Activated CD8-positive, alpha-beta memory T cell treated with anti-CD3 and anti-CD28 coated beads, Interleukin-2, amount 50 U/mL, for 48 hours (primary cell): ENCODE measurements at regions not wholly inside any gene's neighbourhood (a gene's known extent, or its start where the extent isn't known, plus 50 kb on each side); places are given as distances from the start of the nearest gene placed in this dataset.
A peak's percentile ranks its signal among the peaks of the same experiment; 100 is the strongest.

ENCODE experiments used
- DNase-seq: peaks from one replicate; pipeline ENCODE4 v3.0.0-alpha.2; 2020

GRCh38 chr6:22041797-22042480 is 254.9 kb downstream of the PRL start:
- no peak for DNase-seq

GRCh38 chr6:22042706-22043105 is 254.1 kb downstream of the PRL start:
- DNase-seq: no peak

- no peak for DNase-seq
Measured at GRCh38 chr6:22043284-22043962, 253.4 kb downstream of the PRL start.

- no peak for DNase-seq
Measured at GRCh38 chr6:22045261-22045912, 251.4 kb downstream of the PRL start.

GRCh38 chr6:22049002-22049401 is 247.8 kb downstream of the PRL start:
- DNase-seq: no peak

GRCh38 chr6:22053391-22053997 is 243.3 kb downstream of the PRL start:
- no peak for DNase-seq

GRCh38 chr6:22056398-22056797 is 240.4 kb downstream of the PRL start:
- no peak for DNase-seq

GRCh38 chr6:22057962-22058361 is 238.9 kb downstream of the PRL start:
- DNase-seq: no peak

- no peak for DNase-seq
Measured at GRCh38 chr6:22059126-22059525, 237.7 kb downstream of the PRL start.

- no peak for DNase-seq
Measured at GRCh38 chr6:22059946-22060345, 236.9 kb downstream of the PRL start.

- peak; percentile 82 for DNase-seq
Measured at GRCh38 chr6:22062807-22063408, 233.9 kb downstream of the PRL start.

GRCh38 chr6:22064558-22064957 is 232.3 kb downstream of the PRL start:
- no peak for DNase-seq

GRCh38 chr6:22067122-22067521 is 229.7 kb downstream of the PRL start:
- DNase-seq: no peak

GRCh38 chr6:22067671-22068070 is 229.2 kb downstream of the PRL start:
- DNase-seq: no peak

GRCh38 chr6:22068561-22069305 is 228.1 kb downstream of the PRL start:
- no peak for DNase-seq

GRCh38 chr6:22069306-22069800 is 227.5 kb downstream of the PRL start:
- DNase-seq: no peak

- no peak for DNase-seq
Measured at GRCh38 chr6:22071270-22072041, 225.4 kb downstream of the PRL start.

GRCh38 chr6:22072949-22073348 is 223.9 kb downstream of the PRL start:
- DNase-seq: no peak

GRCh38 chr6:22073516-22074198 is 223.2 kb downstream of the PRL start:
- no peak for DNase-seq

GRCh38 chr6:22078288-22078687 is 218.5 kb downstream of the PRL start:
- DNase-seq: no peak
